Endothelial cell of hepatic sinusoid (primary cell): ENCODE measurements at regions not wholly inside any gene's neighbourhood (a gene's known extent, or its start where the extent isn't known, plus 50 kb on each side); places are given as distances from the start of the nearest gene placed in this dataset.

Experiments used
- in situ Hi-C: cut with HindIII; loops from 2 replicates; pipeline ENCODE4 v1.10.0; 2017; ENCODE audit warnings: low sequenced_read_pairs

DNA sequence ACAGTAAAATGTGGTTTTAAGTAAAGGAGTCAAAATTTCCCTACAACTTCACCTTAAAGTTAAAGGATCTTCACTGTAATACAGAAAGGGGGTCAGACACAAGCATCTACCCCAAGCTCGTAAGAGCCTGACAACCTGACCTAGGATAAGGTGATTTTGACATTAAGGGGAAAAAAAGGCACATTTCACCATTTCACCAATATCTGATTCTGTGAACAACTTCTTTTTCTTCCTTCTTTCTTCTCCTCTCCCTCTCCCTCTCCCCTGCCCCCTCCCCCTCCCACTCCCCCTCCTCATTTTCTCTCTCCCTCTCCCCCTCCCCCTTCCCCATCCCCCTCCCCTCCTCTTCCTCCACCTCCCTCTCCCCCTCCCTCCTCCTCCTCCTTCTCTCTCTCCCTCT lies 796.7 kb upstream of the ARGLU1 start:
- in situ Hi-C loops, result no loop called here

DNA sequence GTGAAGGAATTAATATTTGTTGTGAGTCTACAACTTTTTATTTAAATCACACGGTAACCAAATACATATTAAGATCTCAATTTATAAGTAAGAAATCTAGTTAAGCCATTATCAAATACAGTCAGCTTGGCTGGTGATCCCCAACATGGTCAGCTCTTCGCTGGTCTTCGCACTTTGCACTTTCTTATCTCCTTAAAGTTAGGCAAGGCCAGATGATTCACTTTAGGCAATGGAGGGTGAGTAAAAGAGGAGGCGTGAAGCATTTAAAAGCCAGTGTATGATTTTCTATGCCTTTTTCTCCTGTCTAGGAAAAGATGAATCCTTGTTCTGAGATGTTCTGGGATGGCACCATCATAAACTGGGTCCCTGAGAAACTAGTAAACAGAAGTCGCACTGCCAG lies 793.7 kb upstream of the ARGLU1 start:
- in situ Hi-C loops, result no loop called here

DNA sequence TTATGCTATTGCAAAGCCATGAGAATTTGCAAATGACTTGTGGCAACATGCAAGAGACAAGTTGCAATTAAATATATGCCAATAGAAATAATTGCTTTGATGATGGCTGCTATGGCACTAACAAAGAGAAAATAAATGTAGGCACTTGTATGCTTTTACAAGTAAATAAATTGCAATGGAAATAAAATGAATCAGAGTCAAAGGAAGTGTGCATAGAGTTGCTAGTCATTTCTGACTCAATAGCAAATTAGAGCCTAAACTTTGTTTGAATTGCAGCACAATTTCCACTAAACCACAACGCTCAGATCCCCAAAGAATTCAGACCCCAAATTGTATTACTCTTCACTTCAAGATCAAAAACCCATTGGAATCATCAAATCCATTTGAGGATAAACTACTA lies 792.1 kb upstream of the ARGLU1 start:
- in situ Hi-C loops, result no loop called here

DNA sequence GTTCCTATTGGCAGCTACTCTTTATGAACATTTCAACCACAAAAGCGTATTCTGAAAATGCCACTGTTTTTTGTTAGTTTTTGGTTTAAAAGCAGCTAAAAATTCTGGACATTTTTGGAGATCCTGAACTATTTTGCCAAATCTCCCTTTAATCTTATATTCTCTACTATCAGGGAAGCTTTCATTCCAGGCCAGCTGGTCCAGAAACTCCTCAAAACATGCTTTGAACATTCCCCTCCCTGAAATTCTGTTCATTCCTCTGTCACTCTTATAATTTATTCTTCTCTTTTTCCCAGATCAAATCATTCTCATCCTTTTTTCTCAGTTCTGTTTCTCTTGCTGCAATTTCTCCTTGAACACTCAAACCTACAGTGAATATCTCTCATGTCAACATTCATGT lies 790.9 kb upstream of the ARGLU1 start:
- in situ Hi-C loops, result no loop called here

- in situ Hi-C loops, result loop anchor here (5.0 kb wide), 1 partner anchor 91 kb away; no protein-coding TSS in a partner anchor
Measured at GRCh38 chr13:107351305-107351704, 783.4 kb upstream of the ARGLU1 start.

GRCh38 chr13:107348925-107349324 lies 781.0 kb upstream of the ARGLU1 start:
- in situ Hi-C loops, result no loop called here

GRCh38 chr13:107348471-107348870 lies 780.5 kb upstream of the ARGLU1 start:
- in situ Hi-C loops, result no loop called here

DNA sequence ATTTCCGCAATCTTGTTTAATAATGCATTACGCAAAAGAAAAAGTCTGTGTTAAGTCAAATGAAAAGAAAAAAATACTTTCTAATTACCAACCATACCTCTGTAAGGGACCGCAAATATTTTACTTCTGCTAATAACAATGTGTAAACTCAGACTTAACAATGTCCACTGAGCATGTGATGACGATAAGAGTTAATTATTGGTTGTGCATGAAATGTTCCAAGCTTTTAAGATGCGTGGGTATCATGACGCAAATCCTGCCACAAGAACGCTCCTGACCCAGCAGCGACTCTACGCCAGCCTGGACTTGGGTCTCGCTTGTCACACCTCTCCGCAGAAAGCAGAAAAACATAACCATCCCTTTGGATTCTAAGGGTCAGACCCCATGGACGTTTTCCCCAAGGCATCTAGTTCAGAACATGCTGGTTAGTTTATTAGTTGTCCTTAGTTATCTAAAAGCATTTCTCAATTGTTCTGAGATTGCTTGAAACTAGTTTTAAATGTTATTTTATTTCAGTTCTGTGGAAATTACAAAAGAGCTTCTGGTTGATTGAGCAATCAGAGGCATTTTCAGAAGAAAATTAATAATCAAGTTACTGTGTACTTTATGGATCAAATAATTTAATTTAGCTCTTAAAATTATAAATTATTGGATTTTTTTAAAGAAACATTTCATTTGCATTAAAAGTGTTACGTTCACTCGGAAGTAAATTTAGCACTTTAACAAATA lies 779.9 kb upstream of the ARGLU1 start:
- in situ Hi-C loops, result no loop called here

DNA sequence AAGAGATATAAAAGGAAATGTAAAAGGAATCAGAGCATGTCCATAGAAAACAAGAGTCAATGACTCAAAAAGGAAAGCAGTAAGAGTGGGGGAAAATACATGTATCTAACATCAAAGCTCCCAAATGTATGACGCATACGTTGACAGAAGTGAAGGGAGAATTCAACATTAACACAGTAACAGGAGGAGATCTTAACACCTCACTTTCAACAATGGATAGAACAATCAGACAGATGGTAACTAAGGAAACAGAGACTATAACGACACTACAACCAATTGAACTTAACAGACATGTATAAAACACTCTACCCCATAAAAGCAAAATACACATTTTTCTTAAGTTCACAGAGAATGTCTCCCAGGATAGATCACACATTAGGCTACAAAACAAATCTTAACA lies 774.8 kb upstream of the ARGLU1 start:
- in situ Hi-C loops, result no loop called here

GRCh38 chr13:107339209-107339608 lies 771.3 kb upstream of the ARGLU1 start:
- in situ Hi-C loops, result no loop called here

DNA sequence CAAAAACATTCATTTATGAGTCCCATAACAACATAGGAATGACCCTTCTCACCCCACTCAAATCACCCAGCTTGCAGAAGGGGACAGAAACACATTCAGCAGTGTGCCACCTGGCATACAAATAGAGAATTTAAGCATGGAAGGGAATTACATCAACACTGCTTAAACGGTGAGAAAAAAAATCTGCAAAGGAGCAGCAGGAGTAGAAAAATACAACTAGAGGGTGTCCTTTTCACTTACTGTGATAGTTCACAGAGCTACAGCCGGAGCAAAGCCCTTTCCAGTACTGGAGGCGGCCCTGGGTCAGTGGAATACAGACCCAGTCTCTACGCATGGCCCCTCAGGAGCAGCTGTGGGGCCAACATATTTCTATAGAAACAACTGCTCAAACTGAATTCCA lies 764.3 kb upstream of the ARGLU1 start:
- in situ Hi-C loops, result no loop called here

DNA sequence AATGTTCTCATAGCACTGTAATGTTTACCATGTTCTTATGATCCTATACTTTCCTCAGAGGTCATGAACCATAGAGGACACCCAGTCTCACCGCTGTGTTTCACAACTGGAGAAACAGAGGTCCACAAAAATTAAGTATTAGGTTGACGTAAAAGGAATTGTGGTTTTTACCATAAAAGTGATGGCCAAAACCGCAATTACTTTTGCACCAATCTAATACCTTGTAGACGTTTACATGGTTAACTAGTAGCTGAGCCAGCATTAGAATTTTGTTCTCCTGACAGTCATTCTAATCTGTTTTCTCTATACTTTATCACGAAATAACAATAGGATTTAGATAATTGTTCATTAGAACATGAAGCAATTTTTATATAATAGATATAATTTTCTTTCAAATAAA lies 763.4 kb upstream of the ARGLU1 start:
- in situ Hi-C loops, result no loop called here

DNA sequence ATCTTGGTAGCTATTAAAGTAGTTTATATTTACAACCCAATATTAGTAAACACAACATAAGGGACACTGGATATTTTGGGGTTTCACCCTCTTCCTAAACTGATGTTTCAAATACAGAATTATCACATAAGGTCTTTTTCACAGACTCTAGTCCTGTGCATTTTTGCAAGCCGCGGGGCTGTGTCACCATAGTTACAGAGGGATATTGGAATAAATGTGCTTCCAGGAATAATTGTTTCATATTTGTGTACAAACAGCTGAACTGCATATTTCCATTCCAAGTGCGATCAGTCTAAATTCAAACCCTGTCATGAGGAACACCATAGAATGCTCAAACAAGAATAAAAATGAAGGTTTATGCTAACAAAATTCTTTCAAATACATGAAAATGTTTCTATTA lies 762.5 kb upstream of the ARGLU1 start:
- in situ Hi-C loops, result no loop called here

GRCh38 chr13:107329991-107330390 lies 762.1 kb upstream of the ARGLU1 start:
- in situ Hi-C loops, result no loop called here

- in situ Hi-C loops, result no loop called here
Measured at GRCh38 chr13:107324416-107325204, 756.7 kb upstream of the ARGLU1 start.

- in situ Hi-C loops, result no loop called here
Measured at GRCh38 chr13:107322228-107322627, 754.3 kb upstream of the ARGLU1 start.

- in situ Hi-C loops, result no loop called here
Measured at GRCh38 chr13:107305178-107305577, 737.2 kb upstream of the ARGLU1 start.

DNA sequence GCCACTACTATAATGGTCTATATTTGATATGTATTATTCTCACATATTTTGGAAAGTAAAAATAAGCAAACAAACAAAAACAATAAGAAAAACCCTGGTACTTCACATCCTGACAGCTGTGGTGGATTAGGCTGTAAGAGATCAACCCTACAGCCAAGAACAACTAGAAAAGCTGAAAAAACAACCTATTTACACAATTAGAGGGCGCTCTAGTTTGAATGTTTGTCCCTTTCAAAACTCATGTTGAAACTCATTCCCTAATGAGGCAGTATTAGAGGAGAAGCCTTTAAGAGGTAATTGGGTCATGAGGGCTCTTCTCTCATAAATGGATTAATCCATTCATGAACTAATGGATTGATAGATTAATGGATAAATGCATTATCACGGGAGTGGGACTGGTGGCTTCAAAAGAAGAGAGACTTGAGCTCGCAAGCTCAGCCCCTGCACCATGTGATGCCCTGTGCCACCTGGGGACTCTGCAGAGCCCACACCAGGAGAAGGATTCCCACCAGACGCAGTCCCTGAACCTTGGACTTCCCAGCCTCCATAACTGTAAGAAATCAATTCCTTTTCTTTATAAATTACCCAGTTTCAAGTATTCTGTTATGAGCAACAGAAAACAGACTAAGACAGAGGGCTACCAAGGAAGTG lies 733.9 kb upstream of the ARGLU1 start:
- in situ Hi-C loops, result no loop called here

GRCh38 chr13:107299717-107300116 lies 731.8 kb upstream of the ARGLU1 start:
- in situ Hi-C loops, result no loop called here

- in situ Hi-C loops, result no loop called here
Measured at GRCh38 chr13:107296804-107297203, 728.9 kb upstream of the ARGLU1 start.

DNA sequence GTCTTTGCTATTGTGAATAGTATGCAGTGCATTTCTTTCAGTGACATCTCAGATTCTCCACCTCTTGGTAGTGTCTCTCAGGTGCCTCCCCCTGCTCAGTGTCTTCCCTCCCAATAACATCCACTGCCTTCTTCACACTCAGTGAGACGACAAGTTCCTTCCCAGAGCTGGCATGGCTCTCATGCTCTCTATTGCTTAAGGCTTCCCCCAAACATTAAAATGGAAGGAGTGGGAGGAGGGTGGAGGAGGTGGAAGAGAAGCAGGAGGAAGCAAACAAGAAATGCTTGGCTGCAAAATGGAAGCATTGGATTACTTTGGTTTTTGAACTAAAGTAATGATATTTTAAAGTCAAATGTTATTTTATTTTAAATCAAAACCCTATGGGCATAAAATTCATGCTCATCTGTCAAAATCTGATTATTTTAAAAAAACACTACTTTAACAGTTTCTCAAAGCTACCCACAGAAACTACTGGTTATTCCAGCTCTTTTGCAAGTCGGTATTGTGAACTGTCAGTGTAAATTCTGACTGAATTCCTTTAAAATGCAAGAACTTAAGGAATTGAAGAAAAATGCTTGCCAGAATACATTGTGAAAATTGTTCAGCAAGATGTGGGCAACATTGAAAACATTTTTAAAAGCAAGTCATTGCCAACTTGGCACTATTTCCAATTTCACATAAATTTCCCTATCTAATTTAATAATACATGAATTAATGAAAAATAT lies 727.6 kb upstream of the ARGLU1 start:
- in situ Hi-C loops, result no loop called here
